ENCODE measurements at regions not wholly inside any gene's neighbourhood (a gene's known extent, or its start where the extent isn't known, plus 50 kb on each side); places are given as distances from the start of the nearest gene placed in this dataset.
"Not testable (repeated sequence)": the region's sequence is repeated elsewhere in the genome, so short reads cannot be mapped to it uniquely, and the experiment has no call there.

GRCh38 chr15:36449662-36450145 lies 129.7 kb upstream of the CDIN1 start:
- Mint-ChIP-seq H3K9me3 (no peaks in the 10 kb centered on the region), H3K4me1 (no peaks in the 10 kb centered on the region), H3K27me3 (peaks cover 15% of the 10 kb centered on the region), H3K27ac (no peak overlapping the region), H3K4me3 (no peak overlapping the region)
- no peak for ATAC-seq
- no peak for DNase-seq

GRCh38 chr15:36454244-36454643 lies 125.2 kb upstream of the CDIN1 start:
- not testable (repeated sequence) for H3K4me3 Mint-ChIP-seq, ATAC-seq, H3K27ac Mint-ChIP-seq, H3K4me1 Mint-ChIP-seq, DNase-seq, H3K9me3 Mint-ChIP-seq, H3K27me3 Mint-ChIP-seq

- Mint-ChIP-seq H3K4me3 (no peak overlapping the region), H3K27me3 (no peaks in the 10 kb centered on the region), H3K27ac (no peak overlapping the region), H3K9me3 (peaks cover 0 to 7% of the 10 kb centered on the region in 2 donors), H3K4me1 (no peaks in the 10 kb centered on the region)
- ATAC-seq (no peak), DNase-seq (no peak)
Observed at GRCh38 chr15:36458411-36458810, 121.0 kb upstream of the CDIN1 start.

GRCh38 chr15:36465304-36465703 lies 114.1 kb upstream of the CDIN1 start:
- no peaks in the 10 kb centered on the region for H3K27me3 Mint-ChIP-seq
- peaks cover 7 to 8% of the 10 kb centered on the region in 2 donors for H3K9me3 Mint-ChIP-seq
- no peak for ATAC-seq
- H3K4me1 Mint-ChIP-seq: no peaks in the 10 kb centered on the region
- H3K27ac Mint-ChIP-seq: no peak overlapping the region
- no peak for DNase-seq
- no peak overlapping the region for H3K4me3 Mint-ChIP-seq

GRCh38 chr15:36468746-36469145 lies 110.7 kb upstream of the CDIN1 start:
- peaks cover 0 to 6% of the 10 kb centered on the region in 2 donors for H3K9me3 Mint-ChIP-seq
- DNase-seq (no peak), ATAC-seq (no peak)
- H3K4me3 Mint-ChIP-seq: no peak overlapping the region
- no peaks in the 10 kb centered on the region for H3K4me1 Mint-ChIP-seq
- H3K27me3 Mint-ChIP-seq: no peaks in the 10 kb centered on the region
- H3K27ac Mint-ChIP-seq: no peak overlapping the region

GRCh38 chr15:36469311-36469966 lies 110.0 kb upstream of the CDIN1 start:
- ATAC-seq: no peak
- Mint-ChIP-seq H3K27ac (no peak overlapping the region), H3K4me1 (no peaks in the 10 kb centered on the region), H3K9me3 (no peaks in the 10 kb centered on the region), H3K27me3 (no peaks in the 10 kb centered on the region), H3K4me3 (no peak overlapping the region)
- DNase-seq: no peak

- H3K27ac Mint-ChIP-seq: no peak overlapping the region
- no peak for ATAC-seq
- H3K4me1 Mint-ChIP-seq: no peaks in the 10 kb centered on the region
- peaks cover 8% of the 10 kb centered on the region for H3K27me3 Mint-ChIP-seq
- no peaks in the 10 kb centered on the region for H3K9me3 Mint-ChIP-seq
- DNase-seq: no peak
- H3K4me3 Mint-ChIP-seq: no peak overlapping the region
Observed at GRCh38 chr15:36472672-36473071, 106.8 kb upstream of the CDIN1 start.

GRCh38 chr15:36478561-36478960 lies 100.9 kb upstream of the CDIN1 start:
- Mint-ChIP-seq H3K27ac (no peak overlapping the region), H3K9me3 (no peaks in the 10 kb centered on the region), H3K4me1 (no peaks in the 10 kb centered on the region), H3K27me3 (peaks cover 8% of the 10 kb centered on the region), H3K4me3 (no peak overlapping the region)
- ATAC-seq (no peak), DNase-seq (no peak)

- H3K27me3 Mint-ChIP-seq: peaks cover 8% of the 10 kb centered on the region
- H3K4me1 Mint-ChIP-seq: no peaks in the 10 kb centered on the region
- H3K4me3 Mint-ChIP-seq: no peak overlapping the region
- no peak for DNase-seq
- no peak for ATAC-seq
- no peak overlapping the region for H3K27ac Mint-ChIP-seq
- no peaks in the 10 kb centered on the region for H3K9me3 Mint-ChIP-seq
Observed at GRCh38 chr15:36479200-36479896, 100.1 kb upstream of the CDIN1 start.

GRCh38 chr15:36481156-36481555 lies 98.3 kb upstream of the CDIN1 start:
- Mint-ChIP-seq H3K27me3 (peaks cover 2% of the 10 kb centered on the region), H3K4me1 (no peaks in the 10 kb centered on the region), H3K27ac (no peak overlapping the region), H3K4me3 (no peak overlapping the region), H3K9me3 (no peaks in the 10 kb centered on the region)
- ATAC-seq (no peak), DNase-seq (no peak)

- Mint-ChIP-seq H3K27me3 (no peaks in the 10 kb centered on the region), H3K4me1 (no peaks in the 10 kb centered on the region), H3K27ac (no peak overlapping the region), H3K4me3 (no peak overlapping the region), H3K9me3 (no peaks in the 10 kb centered on the region)
- ATAC-seq: no peak
- DNase-seq: no peak
Observed at GRCh38 chr15:36483409-36483808, 96.0 kb upstream of the CDIN1 start.

- no peak overlapping the region for H3K27ac Mint-ChIP-seq
- H3K27me3 Mint-ChIP-seq: no peaks in the 10 kb centered on the region
- ATAC-seq: no peak
- no peaks in the 10 kb centered on the region for H3K4me1 Mint-ChIP-seq
- H3K9me3 Mint-ChIP-seq: no peaks in the 10 kb centered on the region
- DNase-seq: no peak
- H3K4me3 Mint-ChIP-seq: no peak overlapping the region
Observed at GRCh38 chr15:36484038-36484778, 95.2 kb upstream of the CDIN1 start.

- no peak overlapping the region for H3K4me3 Mint-ChIP-seq
Observed at GRCh38 chr15:36491912-36492311, 87.5 kb upstream of the CDIN1 start.

GRCh38 chr15:36495456-36495991 lies 83.9 kb upstream of the CDIN1 start:
- no peaks in the 10 kb centered on the region for H3K4me1 Mint-ChIP-seq
- no peak overlapping the region for H3K27ac Mint-ChIP-seq
- DNase-seq: no peak
- no peaks in the 10 kb centered on the region for H3K9me3 Mint-ChIP-seq
- peaks cover 12% of the 10 kb centered on the region for H3K27me3 Mint-ChIP-seq
- no peak for ATAC-seq
- no peak overlapping the region for H3K4me3 Mint-ChIP-seq

More at GRCh38 chr15:36491912-36492311, 87.5 kb upstream of the CDIN1 start:
- Mint-ChIP-seq H3K27ac (no peak overlapping the region), H3K9me3 (no peaks in the 10 kb centered on the region), H3K27me3 (peaks cover 12% of the 10 kb centered on the region), H3K4me1 (no peaks in the 10 kb centered on the region)
- DNase-seq: no peak
- ATAC-seq: no peak

- peaks cover 19% of the 10 kb centered on the region for H3K27me3 Mint-ChIP-seq
- H3K4me1 Mint-ChIP-seq: no peaks in the 10 kb centered on the region
- H3K9me3 Mint-ChIP-seq: no peaks in the 10 kb centered on the region
- ATAC-seq (no peak), DNase-seq (no peak)
- no peak overlapping the region for H3K27ac Mint-ChIP-seq
- H3K4me3 Mint-ChIP-seq: no peak overlapping the region
Observed at GRCh38 chr15:36497901-36498300, 81.5 kb upstream of the CDIN1 start.

- no peaks in the 10 kb centered on the region for H3K9me3 Mint-ChIP-seq
- H3K27ac Mint-ChIP-seq: peak overlapping the region in 1 of 2 donors; percentile 19
Observed at GRCh38 chr15:36498401-36498800, 81.0 kb upstream of the CDIN1 start.

More at GRCh38 chr15:36498401-36498800, 81.0 kb upstream of the CDIN1 start:
- Mint-ChIP-seq H3K4me1 (no peaks in the 10 kb centered on the region), H3K27me3 (peaks cover 21% of the 10 kb centered on the region), H3K4me3 (no peak overlapping the region)
- DNase-seq (no peak), ATAC-seq (no peak)
